GM12892 (cell line): ENCODE measurements at regions not wholly inside any gene's neighbourhood (a gene's known extent, or its start where the extent isn't known, plus 50 kb on each side); places are given as distances from the start of the nearest gene placed in this dataset.

ENCODE experiments used
- POLR2A ChIP-seq: IDR thresholded peaks from 2 replicates; pipeline ENCODE4 v1.6.1; 2011; ENCODE audit warnings: low read depth, low read length, control low read depth
- POLR2AphosphoS5 ChIP-seq: IDR thresholded peaks from 2 replicates; pipeline ENCODE4 v1.6.1; 2011; ENCODE audit warnings: low read depth, low read length, control low read depth

DNA sequence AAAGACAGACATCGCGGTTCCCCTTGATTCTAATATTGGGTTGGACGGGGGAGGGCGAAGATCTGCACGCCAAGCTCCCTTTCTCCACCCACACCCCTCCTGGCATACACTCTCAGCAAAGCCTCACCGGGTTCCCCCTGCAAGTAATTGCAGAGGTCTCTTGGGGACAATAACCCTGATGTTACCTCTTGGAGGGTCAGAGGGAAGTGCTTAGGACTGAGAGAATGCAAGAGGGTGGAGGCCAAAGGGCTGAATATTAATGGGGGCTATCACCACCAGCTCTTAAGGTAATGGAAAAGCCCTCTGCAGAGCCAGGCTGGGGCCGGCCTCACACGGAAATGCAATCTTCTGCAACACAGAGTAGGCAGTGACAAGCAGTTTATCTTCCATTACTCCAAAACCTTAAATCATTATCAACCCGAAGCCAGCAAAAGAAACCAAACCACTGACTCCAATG is 344.1 kb upstream of the GATB start:
- TF ChIP-seq POLR2A (no peak), POLR2AphosphoS5 (no peak)
